WI38 (cell line): ENCODE measurements at regions not wholly inside any gene's neighbourhood (a gene's known extent, or its start where the extent isn't known, plus 50 kb on each side); places are given as distances from the start of the nearest gene placed in this dataset.
"Not testable (repeated sequence)": the region's sequence is repeated elsewhere in the genome, so short reads cannot be mapped to it uniquely, and the experiment has no call there.

ENCODE experiments used
- H3K4me3 ChIP-seq: 2 replicates; pipeline ENCODE4 v1.5.1; 2011; ENCODE audit warnings: low read depth, mild to moderate bottlenecking, control low read depth, low read length
- CTCF ChIP-seq: IDR thresholded peaks from 2 replicates; pipeline ENCODE4 v1.5.1; 2012; ENCODE audit warnings: low read depth, mild to moderate bottlenecking, control low read depth, low read length

DNA sequence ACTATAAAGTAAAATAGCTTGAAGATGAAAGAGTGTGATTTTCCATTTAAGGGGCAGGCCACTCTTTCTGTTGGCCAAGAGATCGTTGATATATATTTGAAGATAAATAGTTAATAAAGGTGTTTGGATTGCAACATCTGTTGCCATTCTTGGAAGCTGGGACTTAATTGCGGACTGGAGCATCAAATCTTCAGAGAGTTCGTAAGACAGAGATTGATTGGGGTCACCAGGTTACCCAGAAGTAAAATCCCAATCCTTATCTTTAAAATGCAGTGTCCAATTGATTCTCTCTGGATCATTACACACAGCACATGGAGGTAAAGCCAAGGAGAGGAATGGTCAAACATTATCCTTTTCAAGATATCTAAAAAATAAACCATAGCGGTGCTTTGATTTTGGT, 220.8 kb upstream of the HES1 start:
- no peak for TF ChIP-seq CTCF
- H3K4me3 ChIP-seq, result no peak overlapping the region

DNA sequence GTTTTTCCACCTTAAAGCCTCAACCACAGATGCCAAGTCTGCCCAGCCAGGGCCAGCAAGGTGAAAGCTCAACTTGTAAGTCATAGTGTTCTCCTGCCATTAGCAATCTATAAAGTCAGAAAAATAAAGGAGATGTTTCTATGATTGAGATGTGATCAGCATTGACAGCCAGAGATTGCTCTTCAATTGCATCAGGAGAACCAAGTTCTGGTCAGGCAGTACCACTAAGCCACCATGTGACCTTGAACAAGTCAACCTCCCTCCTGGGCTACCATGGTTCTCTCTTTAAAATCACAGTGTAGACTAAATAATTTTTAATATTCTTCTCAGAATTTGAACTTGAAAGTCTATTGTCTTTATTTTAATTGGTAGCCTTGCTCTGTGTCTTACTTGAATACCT, 220.3 kb upstream of the HES1 start:
- TF ChIP-seq CTCF, result no peak
- no peak overlapping the region for H3K4me3 ChIP-seq

DNA sequence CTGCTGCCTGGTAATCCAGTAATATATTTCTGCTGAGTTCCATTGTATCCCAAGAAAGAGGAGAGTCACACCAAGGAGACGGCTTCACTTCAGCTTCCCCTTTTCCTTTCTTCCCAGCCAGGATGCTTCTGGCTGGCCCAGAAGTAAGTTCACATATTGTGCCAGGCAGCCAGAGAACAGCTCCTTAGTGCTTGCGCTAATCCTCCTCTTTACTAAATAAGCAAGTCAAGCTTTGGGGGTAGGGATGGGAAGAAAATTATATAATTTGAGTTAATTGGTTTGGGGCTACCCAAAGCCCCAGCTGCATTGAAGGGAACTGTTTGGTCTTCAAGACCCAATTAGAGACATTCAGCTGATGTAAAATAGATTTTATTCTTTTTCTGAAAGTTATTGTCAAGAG, 218.8 kb upstream of the HES1 start:
- no peak overlapping the region for H3K4me3 ChIP-seq
- TF ChIP-seq CTCF, result no peak

GRCh38 chr3:193921465-193921864, 214.5 kb upstream of the HES1 start:
- no peak for TF ChIP-seq CTCF
- H3K4me3 ChIP-seq, result no peak overlapping the region

DNA sequence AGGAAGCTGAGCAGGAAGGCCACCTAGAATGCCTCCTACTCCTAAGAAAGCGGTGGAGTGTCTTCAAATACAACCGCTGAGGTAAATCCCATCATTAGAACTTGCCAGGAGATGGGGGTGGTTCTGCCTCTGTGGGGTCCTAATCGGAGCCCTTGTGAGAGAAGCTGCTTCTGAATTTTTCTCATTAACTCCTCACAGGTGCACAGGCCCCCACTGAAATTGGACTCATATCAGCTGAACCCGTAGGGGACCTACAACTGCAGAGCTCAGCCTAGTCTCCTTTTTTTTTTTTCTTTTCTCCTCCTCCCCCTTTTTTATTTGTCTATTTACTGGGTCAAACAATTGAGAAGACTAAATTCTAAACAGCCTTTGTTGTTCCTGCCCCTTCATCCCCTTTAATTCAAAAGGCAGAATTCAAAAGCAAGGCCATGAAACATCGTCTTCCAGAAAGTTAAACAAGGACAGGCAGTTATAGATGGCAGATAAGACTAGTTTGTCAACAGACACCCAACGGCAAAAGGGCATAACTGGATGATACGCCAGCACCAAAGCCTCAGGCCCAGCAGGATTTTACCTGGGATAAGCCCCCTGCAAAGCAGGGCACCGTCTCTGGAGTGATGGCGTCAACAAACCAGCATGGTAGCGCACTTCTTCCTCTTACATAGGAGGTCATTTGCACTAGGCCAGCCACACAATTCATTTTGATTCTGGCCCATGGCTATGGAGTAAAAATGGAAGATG, 213.7 kb upstream of the HES1 start:
- H3K4me3 ChIP-seq, result no peak overlapping the region
- no peak for TF ChIP-seq CTCF

DNA sequence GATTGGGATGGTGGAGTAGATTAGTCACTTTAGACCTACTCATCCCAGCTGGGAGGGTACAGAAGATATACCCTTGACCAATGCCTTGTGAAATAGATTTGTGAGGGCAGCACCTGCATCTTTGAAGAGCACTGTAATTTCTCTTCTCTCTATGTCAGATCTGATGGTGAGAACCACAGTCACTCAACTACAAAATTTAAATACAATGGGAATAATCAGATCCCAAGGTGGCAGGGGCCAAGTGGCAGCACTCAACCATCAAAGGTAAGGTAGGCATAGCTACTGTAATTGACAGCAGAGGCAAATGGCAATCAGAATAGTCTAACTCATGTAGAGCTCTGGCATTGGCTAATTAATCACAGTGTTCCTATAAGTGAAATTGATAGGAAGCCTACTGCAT, 212.0 kb upstream of the HES1 start:
- H3K4me3 ChIP-seq, result not testable (repeated sequence)

GRCh38 chr3:193926071-193926470, 209.9 kb upstream of the HES1 start:
- H3K4me3 ChIP-seq, result not testable (repeated sequence)

GRCh38 chr3:193927413-193928206, 208.3 kb upstream of the HES1 start:
- H3K4me3 ChIP-seq, result not testable (repeated sequence)
